ENCODE measurements at regions not wholly inside any gene's neighbourhood (a gene's known extent, or its start where the extent isn't known, plus 50 kb on each side); places are given as distances from the start of the nearest gene placed in this dataset.
A peak's percentile ranks its signal among the peaks of the same experiment; 100 is the strongest.

GRCh38 chr3:72277710-72278109 is 492.8 kb upstream of the PROK2 start:
- Histone ChIP-seq H3K4me1 (ENCODE audit: control insufficient read depth in 2 of 2, insufficient read depth in 2 of 2, low read length in 2 of 2) (peaks cover 0 to 21% of the 10 kb centered on the region in 2 donors), H3K27ac (ENCODE audit: low read depth in 1 of 2, low read length in 1 of 2) (no peak overlapping the region), H3K27me3 (ENCODE audit: control insufficient read depth in 2 of 2, insufficient read depth in 1 of 2, low read length in 1 of 2) (no peaks in the 10 kb centered on the region), H3K36me3 (ENCODE audit: control insufficient read depth in 2 of 2, insufficient read depth in 2 of 2, low read length in 1 of 2) (no peaks in the 10 kb centered on the region), H3K9me3 (ENCODE audit: control insufficient read depth in 2 of 2, insufficient read depth in 1 of 2, low read length in 1 of 2) (peaks cover 0 to 6% of the 10 kb centered on the region in 2 donors), H3K4me3 (ENCODE audit: low read length in 2 of 2) (no peak overlapping the region)
- no peak for DNase-seq (ENCODE audit: low read depth in 6 of 9, low spot score in 9 of 9)
- WGBS: 90% methylated on average over 4 of the region's 4 CpGs

GRCh38 chr3:72276806-72277205 is 491.9 kb upstream of the PROK2 start:
- no peaks in the 10 kb centered on the region for H3K9me3 ChIP-seq (ENCODE audit: control insufficient read depth in 2 of 2, insufficient read depth in 1 of 2, low read length in 1 of 2)
- H3K27ac ChIP-seq (ENCODE audit: low read depth in 1 of 2, low read length in 1 of 2): no peak overlapping the region
- H3K4me3 ChIP-seq (ENCODE audit: low read length in 2 of 2): no peak overlapping the region
- peaks cover 0 to 21% of the 10 kb centered on the region in 2 donors for H3K4me1 ChIP-seq (ENCODE audit: control insufficient read depth in 2 of 2, insufficient read depth in 2 of 2, low read length in 2 of 2)
- H3K27me3 ChIP-seq (ENCODE audit: control insufficient read depth in 2 of 2, insufficient read depth in 1 of 2, low read length in 1 of 2): no peaks in the 10 kb centered on the region
- H3K36me3 ChIP-seq (ENCODE audit: control insufficient read depth in 2 of 2, insufficient read depth in 2 of 2, low read length in 1 of 2): no peaks in the 10 kb centered on the region
- WGBS: 95% methylated on average over 3 of the region's 3 CpGs
- no peak for DNase-seq (ENCODE audit: low read depth in 6 of 9, low spot score in 9 of 9)

GRCh38 chr3:72275331-72275751 is 490.4 kb upstream of the PROK2 start:
- H3K27ac ChIP-seq (ENCODE audit: low read depth in 1 of 2, low read length in 1 of 2): no peak overlapping the region
- WGBS: 91% methylated on average over 7 of the region's 7 CpGs
- DNase-seq (ENCODE audit: low read depth in 6 of 9, low spot score in 9 of 9): no peak

GRCh38 chr3:72274493-72275330 is 489.8 kb upstream of the PROK2 start:
- Histone ChIP-seq H3K27me3 (ENCODE audit: control insufficient read depth in 2 of 2, insufficient read depth in 1 of 2, low read length in 1 of 2) (no peaks in the 10 kb centered on the region), H3K4me1 (ENCODE audit: control insufficient read depth in 2 of 2, insufficient read depth in 2 of 2, low read length in 2 of 2) (peaks cover 4 to 32% of the 10 kb centered on the region in 2 donors), H3K4me3 (ENCODE audit: low read length in 2 of 2) (no peak overlapping the region), H3K27ac (ENCODE audit: low read depth in 1 of 2, low read length in 1 of 2) (no peak overlapping the region), H3K36me3 (ENCODE audit: control insufficient read depth in 2 of 2, insufficient read depth in 2 of 2, low read length in 1 of 2) (no peaks in the 10 kb centered on the region), H3K9me3 (ENCODE audit: control insufficient read depth in 2 of 2, insufficient read depth in 1 of 2, low read length in 1 of 2) (no peaks in the 10 kb centered on the region)
- peak in 1 of 9 donors; percentile 39 for DNase-seq (ENCODE audit: low read depth in 6 of 9, low spot score in 9 of 9)
- 40% methylated on average over 12 of the region's 12 CpGs for whole genome bisulfite sequencing

More at GRCh38 chr3:72275331-72275751, 490.4 kb upstream of the PROK2 start:
- Histone ChIP-seq H3K9me3 (ENCODE audit: control insufficient read depth in 2 of 2, insufficient read depth in 1 of 2, low read length in 1 of 2) (no peaks in the 10 kb centered on the region), H3K27me3 (ENCODE audit: control insufficient read depth in 2 of 2, insufficient read depth in 1 of 2, low read length in 1 of 2) (no peaks in the 10 kb centered on the region), H3K4me1 (ENCODE audit: control insufficient read depth in 2 of 2, insufficient read depth in 2 of 2, low read length in 2 of 2) (peaks cover 4 to 31% of the 10 kb centered on the region in 2 donors), H3K36me3 (ENCODE audit: control insufficient read depth in 2 of 2, insufficient read depth in 2 of 2, low read length in 1 of 2) (no peaks in the 10 kb centered on the region), H3K4me3 (ENCODE audit: low read length in 2 of 2) (no peak overlapping the region)

GRCh38 chr3:72273615-72274014 is 488.7 kb upstream of the PROK2 start:
- H3K4me3 ChIP-seq (ENCODE audit: low read length in 2 of 2): no peak overlapping the region
- no peaks in the 10 kb centered on the region for H3K36me3 ChIP-seq (ENCODE audit: control insufficient read depth in 2 of 2, insufficient read depth in 2 of 2, low read length in 1 of 2)
- H3K27me3 ChIP-seq (ENCODE audit: control insufficient read depth in 2 of 2, insufficient read depth in 1 of 2, low read length in 1 of 2): no peaks in the 10 kb centered on the region
- peaks cover 4 to 41% of the 10 kb centered on the region in 2 donors for H3K4me1 ChIP-seq (ENCODE audit: control insufficient read depth in 2 of 2, insufficient read depth in 2 of 2, low read length in 2 of 2)
- H3K9me3 ChIP-seq (ENCODE audit: control insufficient read depth in 2 of 2, insufficient read depth in 1 of 2, low read length in 1 of 2): no peaks in the 10 kb centered on the region
- no peak for DNase-seq (ENCODE audit: low read depth in 6 of 9, low spot score in 9 of 9)
- WGBS: 65% methylated on average over 6 of the region's 6 CpGs
- no peak overlapping the region for H3K27ac ChIP-seq (ENCODE audit: low read depth in 1 of 2, low read length in 1 of 2)

- 97% methylated on average over 6 of the region's 6 CpGs for WGBS
- H3K27me3 ChIP-seq (ENCODE audit: control insufficient read depth in 2 of 2, insufficient read depth in 1 of 2, low read length in 1 of 2): no peaks in the 10 kb centered on the region
- H3K4me1 ChIP-seq (ENCODE audit: control insufficient read depth in 2 of 2, insufficient read depth in 2 of 2, low read length in 2 of 2): peaks cover 4 to 41% of the 10 kb centered on the region in 2 donors
- DNase-seq (ENCODE audit: low read depth in 6 of 9, low spot score in 9 of 9): no peak
- H3K36me3 ChIP-seq (ENCODE audit: control insufficient read depth in 2 of 2, insufficient read depth in 2 of 2, low read length in 1 of 2): no peaks in the 10 kb centered on the region
- H3K9me3 ChIP-seq (ENCODE audit: control insufficient read depth in 2 of 2, insufficient read depth in 1 of 2, low read length in 1 of 2): no peaks in the 10 kb centered on the region
- H3K27ac ChIP-seq (ENCODE audit: low read depth in 1 of 2, low read length in 1 of 2): no peak overlapping the region
- no peak overlapping the region for H3K4me3 ChIP-seq (ENCODE audit: low read length in 2 of 2)
Observed at GRCh38 chr3:72272356-72272755, 487.4 kb upstream of the PROK2 start.

- Histone ChIP-seq H3K4me3 (ENCODE audit: low read length in 2 of 2) (no peak overlapping the region), H3K9me3 (ENCODE audit: control insufficient read depth in 2 of 2, insufficient read depth in 1 of 2, low read length in 1 of 2) (no peaks in the 10 kb centered on the region), H3K36me3 (ENCODE audit: control insufficient read depth in 2 of 2, insufficient read depth in 2 of 2, low read length in 1 of 2) (no peaks in the 10 kb centered on the region), H3K4me1 (ENCODE audit: control insufficient read depth in 2 of 2, insufficient read depth in 2 of 2, low read length in 2 of 2) (peaks cover 4 to 41% of the 10 kb centered on the region in 2 donors), H3K27ac (ENCODE audit: low read depth in 1 of 2, low read length in 1 of 2) (no peak overlapping the region), H3K27me3 (ENCODE audit: control insufficient read depth in 2 of 2, insufficient read depth in 1 of 2, low read length in 1 of 2) (no peaks in the 10 kb centered on the region)
- 96% methylated on average over 2 of the region's 2 CpGs for WGBS
- DNase-seq (ENCODE audit: low read depth in 6 of 9, low spot score in 9 of 9): no peak
Observed at GRCh38 chr3:72271923-72272322, 487.0 kb upstream of the PROK2 start.

- H3K4me3 ChIP-seq (ENCODE audit: low read length in 2 of 2): no peak overlapping the region
- DNase-seq (ENCODE audit: low read depth in 6 of 9, low spot score in 9 of 9): no peak
- 65% methylated on average over 6 of the region's 6 CpGs for WGBS
- H3K27me3 ChIP-seq (ENCODE audit: control insufficient read depth in 2 of 2, insufficient read depth in 1 of 2, low read length in 1 of 2): no peaks in the 10 kb centered on the region
- no peaks in the 10 kb centered on the region for H3K9me3 ChIP-seq (ENCODE audit: control insufficient read depth in 2 of 2, insufficient read depth in 1 of 2, low read length in 1 of 2)
- peaks cover 5 to 47% of the 10 kb centered on the region in 2 donors for H3K4me1 ChIP-seq (ENCODE audit: control insufficient read depth in 2 of 2, insufficient read depth in 2 of 2, low read length in 2 of 2)
- no peaks in the 10 kb centered on the region for H3K36me3 ChIP-seq (ENCODE audit: control insufficient read depth in 2 of 2, insufficient read depth in 2 of 2, low read length in 1 of 2)
- no peak overlapping the region for H3K27ac ChIP-seq (ENCODE audit: low read depth in 1 of 2, low read length in 1 of 2)
Observed at GRCh38 chr3:72271216-72271615, 486.3 kb upstream of the PROK2 start.

GRCh38 chr3:72270730-72271129 is 485.8 kb upstream of the PROK2 start:
- H3K4me1 ChIP-seq (ENCODE audit: control insufficient read depth in 2 of 2, insufficient read depth in 2 of 2, low read length in 2 of 2): peaks cover 8 to 51% of the 10 kb centered on the region in 2 donors
- no peak overlapping the region for H3K4me3 ChIP-seq (ENCODE audit: low read length in 2 of 2)
- no peak overlapping the region for H3K27ac ChIP-seq (ENCODE audit: low read depth in 1 of 2, low read length in 1 of 2)
- 95% methylated on average over 5 of the region's 5 CpGs for WGBS
- no peaks in the 10 kb centered on the region for H3K36me3 ChIP-seq (ENCODE audit: control insufficient read depth in 2 of 2, insufficient read depth in 2 of 2, low read length in 1 of 2)
- H3K9me3 ChIP-seq (ENCODE audit: control insufficient read depth in 2 of 2, insufficient read depth in 1 of 2, low read length in 1 of 2): no peaks in the 10 kb centered on the region
- DNase-seq (ENCODE audit: low read depth in 6 of 9, low spot score in 9 of 9): no peak
- H3K27me3 ChIP-seq (ENCODE audit: control insufficient read depth in 2 of 2, insufficient read depth in 1 of 2, low read length in 1 of 2): no peaks in the 10 kb centered on the region

All from thymus (tissue), 11 donors.